ENCODE measurements at regions not wholly inside any gene's neighbourhood (a gene's known extent, or its start where the extent isn't known, plus 50 kb on each side); places are given as distances from the start of the nearest gene placed in this dataset.

GRCh38 chr12:90064852-90065801, 356.5 kb upstream of the ATP2B1 start:
- no peak for TF ChIP-seq CTCF (IDR thresholded peaks at IDR 0.05)

GRCh38 chr12:90062799-90063198, 354.2 kb upstream of the ATP2B1 start:
- TF ChIP-seq CTCF (IDR thresholded peaks at IDR 0.05) = no peak; the same call in 1 of the 2 replicates

- TF ChIP-seq CTCF (IDR thresholded peaks at IDR 0.05) = no peak
Observed at GRCh38 chr12:90061809-90062208, 353.2 kb upstream of the ATP2B1 start.

- TF ChIP-seq CTCF (IDR thresholded peaks at IDR 0.05) = no peak
Observed at GRCh38 chr12:90060031-90060430, 351.4 kb upstream of the ATP2B1 start.

- TF ChIP-seq CTCF (IDR thresholded peaks at IDR 0.05) = no peak
Observed at GRCh38 chr12:90058704-90059103, 350.1 kb upstream of the ATP2B1 start.

- TF ChIP-seq CTCF (IDR thresholded peaks at IDR 0.05) = no peak
Observed at GRCh38 chr12:90055071-90055470, 346.4 kb upstream of the ATP2B1 start.

GRCh38 chr12:90048918-90049317, 340.3 kb upstream of the ATP2B1 start:
- no peak for TF ChIP-seq CTCF (IDR thresholded peaks at IDR 0.05)

Data from LNCAP (cell line).